Testis (tissue), 2 donors: ENCODE measurements at regions not wholly inside any gene's neighbourhood (a gene's known extent, or its start where the extent isn't known, plus 50 kb on each side); places are given as distances from the start of the nearest gene placed in this dataset.

Experiments used
- CTCF ChIP-seq, 3 experiments: fragments of 450-650 bp in 2 of 3; fragments of 200-600 bp in 1 of 3; sonication (generic) in 1 of 3; IDR thresholded peaks; one replicate each; pipeline ENCODE4 v1.5.1; 2016 to 2019; ENCODE audit warnings: antibody characterized with exemption in 3 of 3, mild to moderate bottlenecking in 2 of 3, moderate library complexity in 1 of 3
- POLR2A ChIP-seq: fragments of 450-650 bp; IDR thresholded peaks from one replicate; pipeline ENCODE4 v1.6.1; 2017; ENCODE audit warnings: antibody characterized with exemption, mild to moderate bottlenecking, moderate library complexity

DNA sequence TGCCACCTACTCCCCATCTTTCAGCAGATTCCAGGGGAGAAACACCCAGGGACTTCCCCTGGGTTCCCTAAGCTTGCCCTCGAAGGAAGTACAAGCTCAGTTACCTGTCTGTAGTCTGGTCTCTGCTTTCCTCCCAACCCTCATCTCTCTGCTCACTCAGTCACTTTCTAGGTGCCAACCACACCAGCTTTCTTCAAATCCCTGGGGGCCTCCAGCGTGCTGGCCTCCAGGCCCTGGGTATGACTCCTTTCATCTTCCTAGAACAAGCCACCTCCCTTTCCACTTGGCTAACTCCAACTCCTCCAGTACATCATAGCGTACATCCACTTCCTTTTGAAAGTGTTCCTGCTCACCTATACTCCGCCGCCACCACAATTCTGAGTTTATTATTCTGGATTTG lies 222.6 kb downstream of the SNX18 start:
- TF ChIP-seq CTCF (IDR thresholded peaks at IDR 0.05) (no peak), POLR2A (no peak)
